Osteocyte (in vitro differentiated cells): ENCODE measurements at regions not wholly inside any gene's neighbourhood (a gene's known extent, or its start where the extent isn't known, plus 50 kb on each side); places are given as distances from the start of the nearest gene placed in this dataset.

Experiments used
- DNase-seq: peaks from one replicate; pipeline ENCODE4 v3.0.0; 2021; ENCODE audit warnings: mixed read lengths; ENCODE audit not compliant: unreplicated experiment; ENCODE audit errors: extremely low spot score
- H3K27ac Mint-ChIP-seq: one replicate; pipeline ENCODE4 v1.8.0; 2021; ENCODE audit warnings: mild to moderate bottlenecking, mixed read lengths; ENCODE audit not compliant: unreplicated experiment
- H3K27me3 Mint-ChIP-seq: one replicate; pipeline ENCODE4 v1.8.0; 2021; ENCODE audit warnings: mixed read lengths; ENCODE audit not compliant: unreplicated experiment
- H3K36me3 Mint-ChIP-seq: one replicate; pipeline ENCODE4 v1.8.0; 2021; ENCODE audit warnings: mixed read lengths; ENCODE audit not compliant: unreplicated experiment
- H3K4me1 Mint-ChIP-seq: one replicate; pipeline ENCODE4 v1.8.0; 2021; ENCODE audit warnings: mixed read lengths; ENCODE audit not compliant: unreplicated experiment
- H3K4me3 Mint-ChIP-seq: one replicate; pipeline ENCODE4 v1.8.0; 2021; ENCODE audit warnings: mild to moderate bottlenecking, moderate library complexity, mixed read lengths; ENCODE audit not compliant: unreplicated experiment
- H3K9me3 Mint-ChIP-seq: one replicate; pipeline ENCODE4 v1.8.0; 2021; ENCODE audit warnings: mixed read lengths; ENCODE audit not compliant: unreplicated experiment
- CTCF ChIP-seq: fragments of 200-600 bp; sonication (generic); IDR thresholded peaks from 2 replicates; pipeline ENCODE4 v1.5.0; 2021; ENCODE audit warnings: antibody characterized with exemption, mild to moderate bottlenecking, moderate library complexity

GRCh38 chr1:208465786-208466590 is 221.8 kb upstream of the PLXNA2 start:
- H3K27me3 Mint-ChIP-seq: peaks cover 3% of the 10 kb centered on the region
- no peaks in the 10 kb centered on the region for H3K9me3 Mint-ChIP-seq
- TF ChIP-seq CTCF: no peak
- H3K4me3 Mint-ChIP-seq: no peak overlapping the region
- no peaks in the 10 kb centered on the region for H3K4me1 Mint-ChIP-seq
- no peaks in the 10 kb centered on the region for H3K36me3 Mint-ChIP-seq
- DNase-seq: no peak
- H3K27ac Mint-ChIP-seq: no peak overlapping the region

DNA sequence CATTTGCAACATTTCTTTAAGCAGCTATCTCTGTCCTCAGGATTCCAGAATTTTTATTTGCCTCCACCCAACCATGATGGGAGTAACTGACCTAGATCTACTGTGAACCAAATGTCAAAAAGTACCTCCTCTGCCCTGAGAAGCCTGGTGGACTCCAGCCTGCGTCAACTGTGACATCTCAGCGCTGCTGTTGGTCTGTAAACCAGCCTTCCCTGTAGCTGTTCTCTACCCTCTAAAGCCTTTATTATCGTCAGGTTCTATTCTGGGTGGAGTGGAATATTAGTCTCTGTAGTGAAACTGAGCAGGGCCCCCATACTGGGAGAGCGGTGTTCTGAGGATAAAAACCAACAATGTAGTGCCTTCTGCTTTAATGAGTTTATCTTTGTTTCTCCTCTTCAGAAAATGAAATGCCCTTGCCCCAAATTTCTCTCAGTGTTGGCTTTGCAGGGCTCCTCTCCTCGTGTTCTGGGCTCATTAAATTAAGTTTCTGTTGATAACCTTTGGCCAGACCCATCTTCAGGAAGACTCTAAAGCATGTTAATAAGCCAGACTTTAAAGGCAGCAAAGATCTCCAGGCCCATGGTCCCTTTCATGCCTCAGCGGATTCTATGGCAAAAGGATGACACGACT is 223.1 kb upstream of the PLXNA2 start:
- H3K9me3 Mint-ChIP-seq: no peaks in the 10 kb centered on the region
- no peak for DNase-seq
- no peaks in the 10 kb centered on the region for H3K36me3 Mint-ChIP-seq
- no peaks in the 10 kb centered on the region for H3K4me1 Mint-ChIP-seq
- TF ChIP-seq CTCF: no peak
- no peak overlapping the region for H3K4me3 Mint-ChIP-seq
- H3K27me3 Mint-ChIP-seq: peaks cover 3% of the 10 kb centered on the region
- H3K27ac Mint-ChIP-seq: no peak overlapping the region

DNA sequence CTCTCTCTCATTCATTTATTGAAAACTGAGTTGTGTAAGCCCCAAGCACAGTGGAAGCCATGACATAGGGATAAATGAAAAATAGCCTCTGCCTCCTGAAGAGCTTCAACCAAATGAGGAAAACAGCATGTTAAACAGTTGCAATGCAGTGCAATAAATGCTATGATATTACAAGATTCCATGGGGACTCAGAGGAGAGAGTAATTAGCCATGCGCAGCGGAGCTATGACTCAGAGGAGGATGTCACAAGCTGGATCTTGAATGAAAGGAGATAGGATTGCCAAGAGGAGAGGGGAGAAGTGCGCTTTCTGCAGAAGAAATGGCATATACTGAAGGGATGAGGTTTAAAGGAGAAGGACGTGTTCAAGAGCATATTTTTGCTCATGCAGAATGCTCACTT is 231.3 kb upstream of the PLXNA2 start:
- no peak overlapping the region for H3K27ac Mint-ChIP-seq
- H3K27me3 Mint-ChIP-seq: peaks cover 2% of the 10 kb centered on the region
- H3K36me3 Mint-ChIP-seq: no peaks in the 10 kb centered on the region
- H3K9me3 Mint-ChIP-seq: no peaks in the 10 kb centered on the region
- DNase-seq: no peak
- no peak for TF ChIP-seq CTCF
- no peak overlapping the region for H3K4me3 Mint-ChIP-seq
- no peaks in the 10 kb centered on the region for H3K4me1 Mint-ChIP-seq

- no peak for TF ChIP-seq CTCF
- Mint-ChIP-seq H3K27ac (no peak overlapping the region), H3K27me3 (peaks cover 2% of the 10 kb centered on the region), H3K36me3 (no peaks in the 10 kb centered on the region), H3K4me3 (no peak overlapping the region), H3K4me1 (no peaks in the 10 kb centered on the region), H3K9me3 (no peaks in the 10 kb centered on the region)
- DNase-seq: no peak
Measured at GRCh38 chr1:208475951-208476845, 232.0 kb upstream of the PLXNA2 start.

DNA sequence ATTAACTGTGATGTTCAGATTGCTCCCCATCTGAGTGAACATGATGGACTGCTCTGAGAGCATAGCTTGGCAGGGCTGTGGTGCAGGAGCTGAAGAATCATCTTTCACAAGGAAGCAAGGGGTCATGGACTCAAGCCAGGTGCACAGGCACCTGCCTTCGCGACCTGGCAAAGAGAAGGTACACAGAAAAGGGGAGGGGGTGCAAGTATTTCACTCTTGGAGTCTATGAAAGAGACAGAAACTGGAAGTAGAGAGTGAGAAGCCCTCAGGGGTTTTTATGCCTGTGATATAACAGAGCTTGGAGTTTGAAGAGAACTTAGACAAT is 232.6 kb upstream of the PLXNA2 start:
- Mint-ChIP-seq H3K9me3 (no peaks in the 10 kb centered on the region), H3K4me3 (no peak overlapping the region), H3K27ac (no peak overlapping the region), H3K4me1 (no peaks in the 10 kb centered on the region), H3K36me3 (no peaks in the 10 kb centered on the region), H3K27me3 (peaks cover 2% of the 10 kb centered on the region)
- no peak for DNase-seq
- no peak for TF ChIP-seq CTCF
